ENCODE measurements at regions not wholly inside any gene's neighbourhood (a gene's known extent, or its start where the extent isn't known, plus 50 kb on each side); places are given as distances from the start of the nearest gene placed in this dataset.
A peak's percentile ranks its signal among the peaks of the same experiment; 100 is the strongest.

- no peak for DNase-seq (ENCODE audit: low read depth in 1 of 2, low spot score in 1 of 2)
- no peaks in the 10 kb centered on the region for H3K9me3 ChIP-seq (ENCODE audit: low read depth)
- H3K36me3 ChIP-seq, result no peaks in the 10 kb centered on the region
- no peak overlapping the region for H3K27ac ChIP-seq
- no peak overlapping the region for H3K4me3 ChIP-seq
- no peaks in the 10 kb centered on the region for H3K4me1 ChIP-seq (ENCODE audit: low read depth)
- TF ChIP-seq CTCF (IDR thresholded peaks at IDR 0.05; ENCODE audit: low read depth, low read length), result no peak
- no peaks in the 10 kb centered on the region for H3K27me3 ChIP-seq
These were observed 109.9 kb upstream of the TBL1X start for GRCh38 chrX:9354918-9355317.

DNA sequence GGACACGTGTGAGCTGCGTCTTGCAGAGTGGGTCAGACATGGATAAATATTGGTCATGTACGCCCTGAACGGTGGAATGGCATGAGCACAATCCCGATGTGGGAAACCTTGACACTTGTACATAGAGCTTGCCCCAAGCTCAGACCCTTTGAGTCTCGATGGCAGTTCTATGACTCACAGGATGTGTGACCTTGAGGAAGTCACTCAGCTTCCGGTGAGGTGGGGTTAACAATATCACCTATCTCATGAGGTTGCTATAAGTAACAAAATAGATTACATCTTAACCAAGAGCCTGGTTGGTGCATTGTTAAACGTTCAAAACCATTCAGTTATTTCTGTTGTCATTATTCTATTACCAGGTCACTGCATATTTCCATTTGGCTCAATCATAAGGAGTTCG is 109.1 kb upstream of the TBL1X start:
- Histone ChIP-seq H3K27ac (no peak overlapping the region), H3K4me1 (ENCODE audit: low read depth) (no peaks in the 10 kb centered on the region), H3K4me3 (no peak overlapping the region), H3K36me3 (no peaks in the 10 kb centered on the region), H3K27me3 (no peaks in the 10 kb centered on the region), H3K9me3 (ENCODE audit: low read depth) (no peaks in the 10 kb centered on the region)
- TF ChIP-seq CTCF (IDR thresholded peaks at IDR 0.05; ENCODE audit: low read depth, low read length), result no peak
- DNase-seq (ENCODE audit: low read depth in 1 of 2, low spot score in 1 of 2), result no peak

DNA sequence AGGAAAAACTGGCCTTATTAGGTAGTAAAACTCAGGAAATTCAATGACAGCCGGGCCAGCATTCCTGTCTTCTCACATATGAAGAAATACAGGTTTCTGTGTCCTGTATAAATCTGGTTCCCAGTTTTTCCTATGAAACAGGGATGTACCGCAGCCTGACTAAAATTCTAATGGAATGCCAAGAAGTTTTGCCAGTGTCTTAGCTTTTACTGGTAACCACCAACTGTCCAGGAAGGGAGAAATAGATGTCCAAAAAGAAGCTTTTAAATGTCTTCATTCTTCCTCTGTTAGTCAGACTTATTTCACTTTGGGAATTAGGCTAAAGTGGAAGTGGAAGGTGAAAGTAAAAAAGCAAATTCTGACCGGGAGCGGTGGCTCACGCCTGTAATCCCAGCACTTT is 108.0 kb upstream of the TBL1X start:
- no peaks in the 10 kb centered on the region for H3K4me1 ChIP-seq (ENCODE audit: low read depth)
- no peaks in the 10 kb centered on the region for H3K9me3 ChIP-seq (ENCODE audit: low read depth)
- H3K27ac ChIP-seq, result no peak overlapping the region
- DNase-seq (ENCODE audit: low read depth in 1 of 2, low spot score in 1 of 2), result no peak
- no peak for TF ChIP-seq CTCF (IDR thresholded peaks at IDR 0.05; ENCODE audit: low read depth, low read length)
- H3K36me3 ChIP-seq, result no peaks in the 10 kb centered on the region
- no peak overlapping the region for H3K4me3 ChIP-seq
- H3K27me3 ChIP-seq, result no peaks in the 10 kb centered on the region

DNA sequence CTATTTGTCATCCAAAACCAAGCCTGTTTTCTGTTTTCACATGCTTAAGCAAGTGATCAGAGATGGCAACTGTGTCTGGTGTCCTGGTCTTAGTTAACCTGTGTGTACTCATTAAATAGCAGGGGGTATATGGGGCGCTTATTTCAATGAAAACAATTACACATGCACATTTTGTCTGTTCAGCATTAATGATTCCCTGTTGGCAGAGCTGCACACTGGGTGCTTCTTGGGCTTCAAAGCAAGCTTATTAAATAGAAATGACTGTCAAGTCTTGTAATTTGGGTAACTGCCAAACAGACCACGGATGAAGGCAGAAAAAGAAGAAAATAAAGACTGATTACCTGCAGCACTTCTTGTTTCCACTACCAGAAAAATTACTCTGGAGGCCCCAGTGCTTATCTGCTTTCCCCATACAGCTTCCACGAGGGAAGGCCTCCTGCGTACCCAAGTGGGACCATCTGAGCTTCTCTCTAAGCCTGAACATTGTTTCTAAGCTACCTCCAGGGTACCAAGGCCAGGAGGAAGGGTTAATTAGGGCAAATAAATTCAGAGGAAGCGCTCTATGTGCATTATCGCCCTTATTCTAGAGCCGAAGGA is 107.2 kb upstream of the TBL1X start:
- TF ChIP-seq CTCF (IDR thresholded peaks at IDR 0.05; ENCODE audit: low read depth, low read length), result no peak
- Histone ChIP-seq H3K36me3 (no peaks in the 10 kb centered on the region), H3K4me1 (ENCODE audit: low read depth) (no peaks in the 10 kb centered on the region), H3K27me3 (no peaks in the 10 kb centered on the region), H3K9me3 (ENCODE audit: low read depth) (no peaks in the 10 kb centered on the region), H3K4me3 (no peak overlapping the region), H3K27ac (no peak overlapping the region)
- DNase-seq (ENCODE audit: low read depth in 1 of 2, low spot score in 1 of 2), result no peak

DNA sequence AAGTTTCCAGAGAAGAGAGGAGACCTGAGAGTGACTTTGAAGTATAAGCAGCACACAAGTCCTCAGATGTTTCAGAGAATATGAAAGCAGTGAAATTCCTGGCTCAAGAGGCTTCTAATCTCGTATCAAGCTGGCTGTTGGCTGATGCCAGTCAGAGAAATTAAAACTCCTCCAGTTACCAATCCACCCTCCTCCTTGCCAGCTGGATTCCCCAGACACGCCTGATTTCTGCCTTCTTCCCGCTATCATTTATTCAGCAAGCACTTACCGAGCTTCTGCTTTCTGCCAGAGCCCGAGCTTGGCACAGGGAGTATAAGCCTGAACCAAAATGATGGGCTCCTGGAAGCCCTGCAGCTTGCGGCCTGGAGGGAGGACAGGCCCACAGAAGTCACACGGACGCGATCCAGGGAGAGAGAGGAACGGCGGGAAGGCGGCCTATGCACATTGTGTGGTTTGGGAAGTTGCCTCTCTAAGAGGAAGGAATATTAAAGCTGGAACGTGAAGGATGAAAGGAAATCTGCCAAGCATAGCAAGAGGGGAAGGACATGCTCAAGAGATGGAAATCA is 102.4 kb upstream of the TBL1X start:
- no peaks in the 10 kb centered on the region for H3K27me3 ChIP-seq
- no peaks in the 10 kb centered on the region for H3K4me1 ChIP-seq (ENCODE audit: low read depth)
- no peaks in the 10 kb centered on the region for H3K9me3 ChIP-seq (ENCODE audit: low read depth)
- no peaks in the 10 kb centered on the region for H3K36me3 ChIP-seq
- DNase-seq (ENCODE audit: low read depth in 1 of 2, low spot score in 1 of 2), result peak in 1 of 2 donors; percentile 43
- no peak overlapping the region for H3K4me3 ChIP-seq
- TF ChIP-seq CTCF (IDR thresholded peaks at IDR 0.05; ENCODE audit: low read depth, low read length), result no peak
- H3K27ac ChIP-seq, result no peak overlapping the region
